Fibroblast of peridontal ligament (primary cell): ENCODE measurements at regions not wholly inside any gene's neighbourhood (a gene's known extent, or its start where the extent isn't known, plus 50 kb on each side); places are given as distances from the start of the nearest gene placed in this dataset.

Source experiments
- DNase-seq: peaks from one replicate; pipeline ENCODE4 v3.0.0-alpha.2; 2010; ENCODE audit errors: extremely low read depth

- DNase-seq = no peak
Measured at GRCh38 chr1:221850470-221851187, 108.7 kb upstream of the DUSP10 start.

GRCh38 chr1:221849897-221850296 lies 108.0 kb upstream of the DUSP10 start:
- no peak for DNase-seq

- DNase-seq = no peak
Measured at GRCh38 chr1:221849110-221849509, 107.2 kb upstream of the DUSP10 start.

GRCh38 chr1:221847676-221848075 lies 105.8 kb upstream of the DUSP10 start:
- DNase-seq = no peak

- peak; percentile 53 for DNase-seq
Measured at GRCh38 chr1:221845650-221846371, 103.9 kb upstream of the DUSP10 start.

GRCh38 chr1:221841983-221842335 lies 100.1 kb upstream of the DUSP10 start:
- DNase-seq = no peak

GRCh38 chr1:221841251-221841982 lies 99.5 kb upstream of the DUSP10 start:
- peak; percentile 63 for DNase-seq

GRCh38 chr1:221840511-221841243 lies 98.8 kb upstream of the DUSP10 start:
- peak; percentile 85 for DNase-seq

- DNase-seq = peak; percentile 74
Measured at GRCh38 chr1:221839782-221840395, 98.0 kb upstream of the DUSP10 start.

GRCh38 chr1:221839321-221839720 lies 97.4 kb upstream of the DUSP10 start:
- no peak for DNase-seq

- DNase-seq = no peak
Measured at GRCh38 chr1:221837896-221838295, 96.0 kb upstream of the DUSP10 start.

- DNase-seq = no peak
Measured at GRCh38 chr1:221834698-221835513, 93.0 kb upstream of the DUSP10 start.

GRCh38 chr1:221832617-221833016 lies 90.7 kb upstream of the DUSP10 start:
- DNase-seq = no peak

- no peak for DNase-seq
Measured at GRCh38 chr1:221832151-221832550, 90.3 kb upstream of the DUSP10 start.

- DNase-seq = peak; percentile 84
Measured at GRCh38 chr1:221829327-221830015, 87.6 kb upstream of the DUSP10 start.

GRCh38 chr1:221827307-221827642 lies 85.4 kb upstream of the DUSP10 start:
- no peak for DNase-seq

- no peak for DNase-seq
Measured at GRCh38 chr1:221824909-221825308, 83.0 kb upstream of the DUSP10 start.

- peak; percentile 63 for DNase-seq
Measured at GRCh38 chr1:221824025-221824424, 82.1 kb upstream of the DUSP10 start.

GRCh38 chr1:221823561-221823960 lies 81.7 kb upstream of the DUSP10 start:
- DNase-seq = no peak

- no peak for DNase-seq
Measured at GRCh38 chr1:221823149-221823548, 81.3 kb upstream of the DUSP10 start.
